HepG2 (cell line): ENCODE measurements at regions not wholly inside any gene's neighbourhood (a gene's known extent, or its start where the extent isn't known, plus 50 kb on each side); places are given as distances from the start of the nearest gene placed in this dataset.

Experiments
- ATAC-seq: fragments of 200-7000 bp; cut with Tn5 transposase; 3 replicates; pipeline ENCODE4 v1.9.1; 2020; ENCODE audit warnings: mild to moderate bottlenecking, moderate library complexity
- BruUV-seq: library from RNA; stranded (reverse); fragments of 400-500 nt; replicated peaks from 2 replicates; lab custom pipeline; 2021; lab: Mats Ljungman, UMichigan
- CTCF ChIA-PET: fragments of 300-600 bp; formaldehyde crosslinking; extraction: SDS; loops from one replicate; lab custom pipeline; 2021; ENCODE audit warnings: low total read pairs, inconsistent platforms, low intra/inter-chr PET ratio; lab: Yijun Ruan, JAX
- POLR2A ChIA-PET: fragments of 350-600 bp; sonication (Branson Sonifier 250); formaldehyde crosslinking; loops from one replicate; lab custom pipeline; 2020; ENCODE audit warnings: antibody characterized with exemption, inconsistent platforms; lab: Yijun Ruan, JAX
- DNase-seq: peaks from one replicate; pipeline ENCODE4 v3.0.0-alpha.2; 2015; ENCODE audit warnings: low spot score
- FAIRE-seq: peaks from 3 replicates; lab custom pipeline; 2011; peaks lifted over from hg19 to GRCh38; lab: Jason Lieb, UNC
- H2AFZ ChIP-seq: one replicate; pipeline ENCODE4 v1.6.1; 2011; ENCODE audit warnings: low read length, inconsistent platforms
- H3K27ac ChIP-seq: fragments of 300-600 bp; 3 replicates; pipeline ENCODE4 v1.8.0; 2011; ENCODE audit warnings: mixed run types, mild to moderate bottlenecking, mixed read lengths, low read length, inconsistent platforms; ENCODE audit not compliant: insufficient read depth; ENCODE audit errors: extremely low read length
- H3K27me3 ChIP-seq, 2 experiments: fragments of 200-600 bp in 1 of 2; 2 replicates in 1 of 2; 3 replicates in 1 of 2; pipeline versions ENCODE4 v1.6.0 to v1.8.0; 2011; ENCODE audit warnings: low read length in 2 of 2, mild to moderate bottlenecking in 2 of 2, moderate library complexity in 2 of 2, inconsistent platforms in 1 of 2; ENCODE audit not compliant: insufficient read depth in 2 of 2, control insufficient read depth in 1 of 2
- H3K36me3 ChIP-seq, 2 experiments: fragments of 200-600 bp in 1 of 2; replicated peaks in 1 of 2; 2 replicates in 1 of 2; 3 replicates in 1 of 2; pipeline versions ENCODE4 v1.5.1 to v1.8.0; 2011; ENCODE audit warnings: low read length in 2 of 2, inconsistent platforms in 1 of 2; ENCODE audit not compliant: insufficient read depth in 2 of 2, control insufficient read depth in 1 of 2
- H3K4me1 ChIP-seq: 2 replicates; pipeline ENCODE4 v1.5.1; 2012; ENCODE audit warnings: low read length, inconsistent platforms; ENCODE audit not compliant: insufficient read depth
- H3K4me2 ChIP-seq: 2 replicates; pipeline ENCODE4 v1.6.0; 2011; ENCODE audit warnings: low read depth, low read length, inconsistent platforms
- H3K4me3 ChIP-seq, 3 experiments: fragments of 200-600 bp in 1 of 3; sonication (generic), shearing (Covaris generic) in 1 of 3; replicated peaks in 1 of 3; 2 replicates each; pipeline ENCODE4 v1.5.1; 2011 to 2016; ENCODE audit warnings: low read length in 3 of 3, inconsistent platforms in 2 of 3, low read depth in 2 of 3, mild to moderate bottlenecking in 2 of 3, control low read depth in 1 of 3, mixed read lengths in 1 of 3; ENCODE audit not compliant: insufficient read depth in 1 of 3
- H3K79me2 ChIP-seq: one replicate; pipeline ENCODE4 v1.6.1; 2011; ENCODE audit warnings: low read length, inconsistent platforms; ENCODE audit not compliant: insufficient read depth
- H3K9ac ChIP-seq: 2 replicates; pipeline ENCODE4 v1.6.0; 2011; ENCODE audit warnings: mild to moderate bottlenecking, low read depth, low read length, inconsistent platforms; ENCODE audit not compliant: insufficient read depth
- H3K9me3 ChIP-seq: 2 replicates; pipeline ENCODE4 v1.5.1; 2012; ENCODE audit warnings: mild to moderate bottlenecking, low read length
- H4K20me1 ChIP-seq: 2 replicates; pipeline ENCODE4 v1.6.0; 2011; ENCODE audit warnings: inconsistent platforms, mild to moderate bottlenecking, low read length, moderate library complexity; ENCODE audit not compliant: insufficient read depth
- ETV6 ChIP-seq: sonication (generic); formaldehyde crosslinking; conservative IDR thresholded peaks from 2 replicates; pipeline ENCODE4 v1.4.0; 2020; ENCODE audit warnings: missing genetic modification reagents
- ISX ChIP-seq: sonication (generic); formaldehyde crosslinking; conservative IDR thresholded peaks from 2 replicates; pipeline ENCODE4 v1.5.0; 2020; ENCODE audit warnings: missing genetic modification reagents
- RBM39 ChIP-seq: fragments of 200-400 bp; formaldehyde crosslinking; IDR thresholded peaks from one replicate; pipeline ENCODE4 v1.6.1; 2018; ENCODE audit warnings: antibody characterized with exemption, mild to moderate bottlenecking, low read depth, low read length; ENCODE audit not compliant: poor library complexity, severe bottlenecking
- TCF12 ChIP-seq, 2 experiments: fragments of 450-650 bp in 1 of 2; sonication (generic) in 1 of 2; formaldehyde crosslinking in 1 of 2; IDR thresholded peaks; 2 replicates each; pipeline versions ENCODE4 v1.6.1 to v1.8.0; 2017 to 2022; ENCODE audit warnings: antibody characterized with exemption in 1 of 2, mild to moderate bottlenecking in 1 of 2, missing genetic modification reagents in 1 of 2, moderate library complexity in 1 of 2
- YY1 ChIP-seq: IDR thresholded peaks from 2 replicates; pipeline ENCODE4 v1.6.1; 2011; ENCODE audit warnings: low read length, low read depth, moderate library complexity, mild to moderate bottlenecking; ENCODE audit not compliant: insufficient read depth, insufficient replicate concordance
- ZNF138 ChIP-seq: sonication (generic); formaldehyde crosslinking; IDR thresholded peaks from 2 replicates; pipeline ENCODE4 v1.5.0; 2020; ENCODE audit warnings: mild to moderate bottlenecking, low read depth, missing genetic modification reagents
- ZNF746 ChIP-seq: sonication (generic); formaldehyde crosslinking; IDR thresholded peaks from 2 replicates; pipeline ENCODE4 v1.8.0; 2022; ENCODE audit warnings: mild to moderate bottlenecking, missing genetic modification reagents
- WGBS: methylation state at CpG from one replicate; pipeline ENCODE4 v1.1.6; 2017; ENCODE audit warnings: low lambda C conversion rate; 5-methylcytosine and 5-hydroxymethylcytosine counted together
- in situ Hi-C: cut with HindIII; loops from 2 replicates; pipeline ENCODE4 v1.10.0; 2017; ENCODE audit warnings: low pct_unique_long_range_greater_than_20kb; ENCODE audit not compliant: extremely low pct_ligation_motif_present
- intact Hi-C: fragments of 100-400 bp; cut with micrococcal nuclease; formaldehyde crosslinking; loops from one replicate; pipeline ENCODE4 v1.10.0; 2022; ENCODE audit not compliant: unreplicated experiment
- TF ChIP-seq, protein P1 (sequence below): sonication (generic); formaldehyde crosslinking; IDR thresholded peaks from 2 replicates; pipeline ENCODE4 v1.5.0; 2020; ENCODE audit warnings: mild to moderate bottlenecking, missing genetic modification reagents, moderate library complexity
- TF ChIP-seq, protein P2 (sequence below): sonication (generic); formaldehyde crosslinking; IDR thresholded peaks from 2 replicates; pipeline ENCODE4 v1.5.1; 2020; ENCODE audit warnings: missing genetic modification reagents, mild to moderate bottlenecking, borderline replicate concordance
- TF ChIP-seq, protein P3 (sequence below): sonication (generic); formaldehyde crosslinking; IDR thresholded peaks from 2 replicates; pipeline ENCODE4 v1.5.0; 2020; ENCODE audit warnings: missing genetic modification reagents
- TF ChIP-seq, protein P4 (sequence below): sonication (generic); formaldehyde crosslinking; IDR thresholded peaks from 2 replicates; pipeline ENCODE4 v1.4.0; 2020; ENCODE audit warnings: missing genetic modification reagents
- TF ChIP-seq, protein P5 (sequence below): sonication (generic); formaldehyde crosslinking; IDR thresholded peaks from 2 replicates; pipeline ENCODE4 v1.4.0; 2020; ENCODE audit warnings: mild to moderate bottlenecking, missing genetic modification reagents

DNA sequence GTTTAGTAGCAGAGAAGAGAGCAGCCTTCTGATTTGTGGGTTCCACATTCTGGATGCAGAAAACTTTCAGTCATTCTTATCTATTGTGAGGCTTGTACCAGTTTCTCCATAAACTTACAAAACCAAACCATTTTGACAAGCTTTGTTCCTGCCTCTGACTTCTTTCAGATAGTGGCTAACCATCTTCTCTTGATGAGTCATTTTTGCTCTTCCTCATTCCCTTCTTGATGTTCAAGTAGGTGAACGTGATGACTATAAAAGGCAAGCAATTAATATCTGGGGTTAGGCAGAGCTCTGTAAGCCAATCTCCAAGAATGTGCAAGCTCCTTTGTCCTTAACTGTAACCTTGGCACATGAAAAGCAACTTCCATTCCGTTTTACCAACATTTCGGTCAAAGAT is 2083.1 kb upstream of the PIK3C3 start:
- Histone ChIP-seq H3K36me3 (no peaks in the 10 kb centered on the region), H3K9ac (no peak overlapping the region), H4K20me1 (no peaks in the 10 kb centered on the region), H3K4me3 (no peak overlapping the region), H3K9me3 (no peaks in the 10 kb centered on the region), H3K27ac (no peak overlapping the region), H3K4me1 (no peaks in the 10 kb centered on the region), H3K79me2 (no peaks in the 10 kb centered on the region), H3K4me2 (no peak overlapping the region), H3K27me3 (no peaks in the 10 kb centered on the region), H2AFZ (no peak overlapping the region)
- in situ Hi-C loops (no loop called here), intact Hi-C loops (no loop called here)
- ChIA-PET CTCF (no interaction called here), POLR2A (no interaction called here)
- no peak for TF ChIP-seq ISX (CRISPR knock-in tag)
- no peak for TF ChIP-seq ZNF746 (CRISPR knock-in tag)
- TF ChIP-seq, protein P1, sequence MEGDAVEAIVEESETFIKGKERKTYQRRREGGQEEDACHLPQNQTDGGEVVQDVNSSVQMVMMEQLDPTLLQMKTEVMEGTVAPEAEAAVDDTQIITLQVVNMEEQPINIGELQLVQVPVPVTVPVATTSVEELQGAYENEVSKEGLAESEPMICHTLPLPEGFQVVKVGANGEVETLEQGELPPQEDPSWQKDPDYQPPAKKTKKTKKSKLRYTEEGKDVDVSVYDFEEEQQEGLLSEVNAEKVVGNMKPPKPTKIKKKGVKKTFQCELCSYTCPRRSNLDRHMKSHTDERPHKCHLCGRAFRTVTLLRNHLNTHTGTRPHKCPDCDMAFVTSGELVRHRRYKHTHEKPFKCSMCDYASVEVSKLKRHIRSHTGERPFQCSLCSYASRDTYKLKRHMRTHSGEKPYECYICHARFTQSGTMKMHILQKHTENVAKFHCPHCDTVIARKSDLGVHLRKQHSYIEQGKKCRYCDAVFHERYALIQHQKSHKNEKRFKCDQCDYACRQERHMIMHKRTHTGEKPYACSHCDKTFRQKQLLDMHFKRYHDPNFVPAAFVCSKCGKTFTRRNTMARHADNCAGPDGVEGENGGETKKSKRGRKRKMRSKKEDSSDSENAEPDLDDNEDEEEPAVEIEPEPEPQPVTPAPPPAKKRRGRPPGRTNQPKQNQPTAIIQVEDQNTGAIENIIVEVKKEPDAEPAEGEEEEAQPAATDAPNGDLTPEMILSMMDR: no peak
- TF ChIP-seq ETV6 (CRISPR knock-in tag): no peak
- TF ChIP-seq, protein P2, sequence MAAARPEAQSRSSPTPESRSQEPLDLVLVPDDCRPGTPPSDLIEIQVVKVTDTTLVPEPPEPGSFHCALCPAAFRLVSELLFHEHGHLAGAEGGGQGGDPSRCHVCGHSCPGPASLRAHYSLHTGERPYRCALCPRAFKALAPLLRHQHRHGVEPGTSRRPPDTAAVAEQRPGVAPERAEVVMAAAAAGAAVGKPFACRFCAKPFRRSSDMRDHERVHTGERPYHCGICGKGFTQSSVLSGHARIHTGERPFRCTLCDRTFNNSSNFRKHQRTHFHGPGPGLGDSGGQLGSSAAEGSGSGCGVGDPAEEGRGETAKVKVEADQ: no peak
- DNase-seq (no peak), FAIRE-seq (no peak), ATAC-seq (no peak)
- 2% methylated on average over 3 of the region's 3 CpGs for WGBS
- no TSS peak for BruUV-seq

DNA sequence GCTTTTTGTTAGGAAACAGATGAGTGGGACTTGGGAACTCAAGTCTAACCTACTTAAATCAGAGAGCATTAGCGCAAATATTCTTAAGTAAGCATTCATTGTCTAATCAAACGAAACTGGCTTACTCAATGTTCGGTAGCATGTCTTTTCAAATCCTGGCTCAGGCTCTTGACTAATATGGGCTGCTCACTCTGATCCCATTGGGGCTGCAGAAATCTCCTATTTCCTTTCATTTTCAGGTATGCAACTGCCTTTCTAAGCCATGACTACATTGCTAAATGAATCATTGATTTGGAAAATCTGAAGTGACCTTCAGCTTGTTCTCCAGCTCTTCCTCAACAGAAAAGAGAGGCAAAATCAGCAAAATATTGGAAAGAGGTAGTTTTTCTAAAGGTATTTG is 2084.4 kb upstream of the PIK3C3 start:
- no peaks in the 10 kb centered on the region for H3K4me1 ChIP-seq
- H3K27me3 ChIP-seq: no peaks in the 10 kb centered on the region
- DNase-seq (no peak), ATAC-seq (no peak), FAIRE-seq (no peak)
- no peak overlapping the region for H2AFZ ChIP-seq
- no peak overlapping the region for H3K4me2 ChIP-seq
- no TSS peak for BruUV-seq
- in situ Hi-C loops: no loop called here
- 17% methylated on average over 3 of the region's 3 CpGs for WGBS
- H3K36me3 ChIP-seq: no peaks in the 10 kb centered on the region
- CTCF ChIA-PET: no interaction called here
- intact Hi-C loops: no loop called here
- no peak overlapping the region for H3K9ac ChIP-seq
- POLR2A ChIA-PET: no interaction called here
- no peak overlapping the region for H3K4me3 ChIP-seq
- no peak overlapping the region for H3K27ac ChIP-seq
- no peaks in the 10 kb centered on the region for H3K9me3 ChIP-seq
- no peaks in the 10 kb centered on the region for H4K20me1 ChIP-seq
- no peaks in the 10 kb centered on the region for H3K79me2 ChIP-seq
- TF ChIP-seq, protein P3, sequence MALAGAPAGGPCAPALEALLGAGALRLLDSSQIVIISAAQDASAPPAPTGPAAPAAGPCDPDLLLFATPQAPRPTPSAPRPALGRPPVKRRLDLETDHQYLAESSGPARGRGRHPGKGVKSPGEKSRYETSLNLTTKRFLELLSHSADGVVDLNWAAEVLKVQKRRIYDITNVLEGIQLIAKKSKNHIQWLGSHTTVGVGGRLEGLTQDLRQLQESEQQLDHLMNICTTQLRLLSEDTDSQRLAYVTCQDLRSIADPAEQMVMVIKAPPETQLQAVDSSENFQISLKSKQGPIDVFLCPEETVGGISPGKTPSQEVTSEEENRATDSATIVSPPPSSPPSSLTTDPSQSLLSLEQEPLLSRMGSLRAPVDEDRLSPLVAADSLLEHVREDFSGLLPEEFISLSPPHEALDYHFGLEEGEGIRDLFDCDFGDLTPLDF (CRISPR knock-in tag): no peak
- TF ChIP-seq ZNF138 (CRISPR knock-in tag): no peak
- TF ChIP-seq, protein P4, sequence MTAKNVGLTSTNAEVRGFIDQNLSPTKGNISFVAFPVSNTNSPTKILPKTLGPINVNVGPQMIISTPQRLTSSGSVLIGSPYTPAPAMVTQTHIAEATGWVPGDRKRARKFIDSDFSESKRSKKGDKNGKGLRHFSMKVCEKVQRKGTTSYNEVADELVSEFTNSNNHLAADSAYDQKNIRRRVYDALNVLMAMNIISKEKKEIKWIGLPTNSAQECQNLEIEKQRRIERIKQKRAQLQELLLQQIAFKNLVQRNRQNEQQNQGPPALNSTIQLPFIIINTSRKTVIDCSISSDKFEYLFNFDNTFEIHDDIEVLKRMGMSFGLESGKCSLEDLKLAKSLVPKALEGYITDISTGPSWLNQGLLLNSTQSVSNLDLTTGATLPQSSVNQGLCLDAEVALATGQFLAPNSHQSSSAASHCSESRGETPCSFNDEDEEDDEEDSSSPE (CRISPR knock-in tag): no peak
- TF ChIP-seq YY1: no peak
- no peak for TF ChIP-seq TCF12 (IDR thresholded peaks at IDR 0.05)
- TF ChIP-seq TCF12 (CRISPR knock-in tag; IDR thresholded peaks at IDR 0.05): no peak
- TF ChIP-seq, protein P5, sequence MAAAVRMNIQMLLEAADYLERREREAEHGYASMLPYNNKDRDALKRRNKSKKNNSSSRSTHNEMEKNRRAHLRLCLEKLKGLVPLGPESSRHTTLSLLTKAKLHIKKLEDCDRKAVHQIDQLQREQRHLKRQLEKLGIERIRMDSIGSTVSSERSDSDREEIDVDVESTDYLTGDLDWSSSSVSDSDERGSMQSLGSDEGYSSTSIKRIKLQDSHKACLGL (CRISPR knock-in tag): no peak
- no peak for TF ChIP-seq RBM39
